ENCODE measurements at regions not wholly inside any gene's neighbourhood (a gene's known extent, or its start where the extent isn't known, plus 50 kb on each side); places are given as distances from the start of the nearest gene placed in this dataset.

- DNase-seq (no peak), ATAC-seq (no peak)
- intact Hi-C loops (cut with DNase I): no loop called here
- no peaks in the 10 kb centered on the region for H3K4me1 ChIP-seq
- H3K27ac ChIP-seq: no peak overlapping the region
- H3K4me3 ChIP-seq: no peak overlapping the region
- H3K9me3 ChIP-seq: no peaks in the 10 kb centered on the region
- H3K36me3 ChIP-seq: no peaks in the 10 kb centered on the region
- no peaks in the 10 kb centered on the region for H3K27me3 ChIP-seq
- no peak for TF ChIP-seq CTCF (IDR thresholded peaks at IDR 0.05)
These were observed 725.8 kb downstream of the SATB2 start for GRCh38 chr2:198731842-198732399.

- H3K9me3 ChIP-seq: no peaks in the 10 kb centered on the region
- intact Hi-C loops (cut with DNase I): no loop called here
- no peaks in the 10 kb centered on the region for H3K36me3 ChIP-seq
- no peaks in the 10 kb centered on the region for H3K4me1 ChIP-seq
- no peak for TF ChIP-seq CTCF (IDR thresholded peaks at IDR 0.05)
- DNase-seq: no peak
- no peak overlapping the region for H3K27ac ChIP-seq
- no peaks in the 10 kb centered on the region for H3K27me3 ChIP-seq
- no peak for ATAC-seq
- H3K4me3 ChIP-seq: no peak overlapping the region
These were observed 737.5 kb downstream of the SATB2 start for GRCh38 chr2:198720266-198720665.

- no peak for DNase-seq
- H3K36me3 ChIP-seq: no peaks in the 10 kb centered on the region
- no peak for ATAC-seq
- H3K27ac ChIP-seq: no peak overlapping the region
- no peaks in the 10 kb centered on the region for H3K27me3 ChIP-seq
- H3K4me3 ChIP-seq: no peak overlapping the region
- no peaks in the 10 kb centered on the region for H3K9me3 ChIP-seq
- intact Hi-C loops (cut with DNase I): no loop called here
- TF ChIP-seq CTCF (IDR thresholded peaks at IDR 0.05): no peak
- no peaks in the 10 kb centered on the region for H3K4me1 ChIP-seq
These were observed 740.3 kb downstream of the SATB2 start for GRCh38 chr2:198717451-198717850.

GRCh38 chr2:198715302-198715835 lies 742.4 kb downstream of the SATB2 start:
- no peak for DNase-seq
- ATAC-seq: no peak
- Histone ChIP-seq H3K27ac (no peak overlapping the region), H3K4me1 (no peaks in the 10 kb centered on the region), H3K9me3 (no peaks in the 10 kb centered on the region), H3K27me3 (no peaks in the 10 kb centered on the region), H3K4me3 (no peak overlapping the region), H3K36me3 (no peaks in the 10 kb centered on the region)
- TF ChIP-seq CTCF (IDR thresholded peaks at IDR 0.05): no peak
- intact Hi-C loops (cut with DNase I): no loop called here

- Histone ChIP-seq H3K27ac (no peak overlapping the region), H3K4me3 (no peak overlapping the region), H3K36me3 (no peaks in the 10 kb centered on the region), H3K4me1 (no peaks in the 10 kb centered on the region), H3K27me3 (no peaks in the 10 kb centered on the region), H3K9me3 (no peaks in the 10 kb centered on the region)
- DNase-seq (no peak), ATAC-seq (no peak)
- intact Hi-C loops (cut with DNase I): no loop called here
- no peak for TF ChIP-seq CTCF (IDR thresholded peaks at IDR 0.05)
These were observed 745.3 kb downstream of the SATB2 start for GRCh38 chr2:198712485-198712884.

GRCh38 chr2:198711484-198711883 lies 746.3 kb downstream of the SATB2 start:
- DNase-seq (no peak), ATAC-seq (no peak)
- no peak for TF ChIP-seq CTCF (IDR thresholded peaks at IDR 0.05)
- no peaks in the 10 kb centered on the region for H3K9me3 ChIP-seq
- H3K27me3 ChIP-seq: no peaks in the 10 kb centered on the region
- intact Hi-C loops (cut with DNase I): no loop called here
- H3K36me3 ChIP-seq: no peaks in the 10 kb centered on the region
- no peak overlapping the region for H3K27ac ChIP-seq
- H3K4me1 ChIP-seq: no peaks in the 10 kb centered on the region
- no peak overlapping the region for H3K4me3 ChIP-seq
